Progenitor cell of endocrine pancreas (in vitro differentiated cells): ENCODE measurements at regions not wholly inside any gene's neighbourhood (a gene's known extent, or its start where the extent isn't known, plus 50 kb on each side); places are given as distances from the start of the nearest gene placed in this dataset.

Experiments
- DNase-seq: peaks from one replicate; pipeline ENCODE4 v3.0.0; 2021; ENCODE audit warnings: low spot score; ENCODE audit not compliant: unreplicated experiment
- H3K27ac Mint-ChIP-seq: 2 replicates; pipeline ENCODE4 v1.8.0; 2021; ENCODE audit warnings: mild to moderate bottlenecking, moderate library complexity, mixed read lengths
- H3K27me3 Mint-ChIP-seq: 2 replicates; pipeline ENCODE4 v1.8.0; 2021; ENCODE audit warnings: mixed read lengths
- H3K36me3 Mint-ChIP-seq: 2 replicates; pipeline ENCODE4 v1.8.0; 2022; ENCODE audit warnings: mixed read lengths; ENCODE audit not compliant: insufficient read depth
- H3K4me1 Mint-ChIP-seq: 2 replicates; pipeline ENCODE4 v1.8.0; 2021; ENCODE audit warnings: low read depth, mixed read lengths
- H3K4me3 Mint-ChIP-seq: 2 replicates; pipeline ENCODE4 v1.8.0; 2021; ENCODE audit warnings: low read depth, mild to moderate bottlenecking, moderate library complexity, mixed read lengths
- H3K9me3 Mint-ChIP-seq: 2 replicates; pipeline ENCODE4 v1.8.0; 2021; ENCODE audit warnings: low read depth, mixed read lengths
- CTCF ChIP-seq: fragments of 200-600 bp; sonication (generic); IDR thresholded peaks from one replicate; pipeline ENCODE4 v1.5.0; 2021; ENCODE audit warnings: antibody characterized with exemption, mild to moderate bottlenecking; ENCODE audit not compliant: unreplicated experiment

- H3K27me3 Mint-ChIP-seq, result peaks cover 3% of the 10 kb centered on the region
- no peak overlapping the region for H3K27ac Mint-ChIP-seq
- H3K9me3 Mint-ChIP-seq, result no peaks in the 10 kb centered on the region
- no peak for DNase-seq
- H3K4me3 Mint-ChIP-seq, result no peak overlapping the region
- no peaks in the 10 kb centered on the region for H3K36me3 Mint-ChIP-seq
- TF ChIP-seq CTCF, result no peak
- no peaks in the 10 kb centered on the region for H3K4me1 Mint-ChIP-seq
These were observed 102.6 kb upstream of the PPP2R5A start for GRCh38 chr1:212182579-212182978.

DNA sequence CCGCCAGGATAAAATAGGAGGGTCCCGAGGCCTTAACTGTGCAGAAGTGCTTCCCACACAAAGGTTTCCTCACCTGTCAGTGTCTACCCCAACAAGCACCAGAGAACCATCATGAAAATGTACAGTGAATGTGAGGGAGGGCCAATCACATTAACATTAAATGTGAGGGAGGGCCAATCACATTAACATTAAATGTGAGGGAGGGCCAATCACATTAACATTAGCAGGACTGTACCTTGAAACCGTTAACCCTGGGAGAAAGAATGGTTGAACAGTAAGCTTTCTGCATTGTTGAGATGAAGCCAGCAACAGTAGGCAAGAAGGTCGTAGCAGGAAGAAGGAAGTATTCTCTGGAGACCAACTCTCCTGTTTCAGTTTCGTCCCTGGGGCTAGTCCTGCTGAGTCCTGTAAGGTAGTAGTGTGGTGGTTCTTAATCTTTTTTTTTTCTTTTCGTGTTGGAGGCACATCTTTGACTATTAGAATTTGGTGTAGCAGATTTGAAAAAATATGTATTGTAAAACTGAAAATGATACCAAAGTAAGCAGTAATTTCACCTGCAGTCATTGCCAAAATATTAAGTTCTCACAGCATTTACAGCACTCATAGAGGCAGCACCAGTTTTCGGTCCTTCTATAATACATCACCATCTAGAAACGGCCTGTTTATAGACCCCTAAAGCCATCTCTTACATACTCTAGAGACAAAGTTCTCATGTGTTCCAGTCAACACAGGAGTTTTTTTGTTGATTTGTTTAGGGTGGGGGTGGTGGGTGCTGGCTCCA lies 98.6 kb upstream of the PPP2R5A start:
- Mint-ChIP-seq H3K4me1 (no peaks in the 10 kb centered on the region), H3K27me3 (no peaks in the 10 kb centered on the region), H3K36me3 (no peaks in the 10 kb centered on the region), H3K4me3 (no peak overlapping the region), H3K9me3 (no peaks in the 10 kb centered on the region), H3K27ac (no peak overlapping the region)
- DNase-seq, result no peak
- TF ChIP-seq CTCF, result no peak

DNA sequence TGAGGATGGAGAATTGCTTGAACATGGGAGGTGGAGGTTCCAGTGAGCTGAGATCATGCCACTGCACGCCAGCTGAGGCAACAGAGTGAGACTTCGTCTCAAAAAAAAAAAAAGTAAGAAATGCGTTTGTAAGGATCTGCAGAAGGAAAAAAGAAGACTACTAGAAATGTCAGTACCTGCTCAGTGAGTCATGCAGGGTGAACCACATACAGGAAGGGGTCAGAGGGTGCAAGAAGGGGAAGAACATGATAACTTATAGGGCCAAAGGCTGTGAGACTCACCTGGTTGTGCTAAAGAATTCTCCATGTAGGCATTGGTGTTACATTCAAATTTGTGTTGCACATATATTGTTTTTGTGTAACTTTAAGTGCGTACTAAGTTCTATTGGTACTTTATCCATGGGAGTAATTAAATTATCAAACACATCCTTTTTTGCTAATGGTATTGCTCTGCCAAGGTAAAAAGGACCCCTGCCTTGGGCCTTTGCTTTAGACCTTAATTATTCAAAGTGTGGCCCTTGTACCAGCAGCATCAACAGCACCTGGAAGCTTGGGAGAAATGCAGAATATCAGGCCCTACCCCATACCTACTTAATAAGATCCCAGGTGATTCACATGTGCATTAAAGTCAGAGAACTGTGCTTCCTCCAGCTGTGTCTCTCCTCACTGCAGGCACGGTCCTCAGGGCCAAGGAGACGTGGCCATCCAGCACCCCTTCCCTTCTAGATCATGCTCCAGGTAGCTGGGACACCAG lies 96.4 kb upstream of the PPP2R5A start:
- no peak for DNase-seq
- no peak for TF ChIP-seq CTCF
- no peaks in the 10 kb centered on the region for H3K27me3 Mint-ChIP-seq
- H3K9me3 Mint-ChIP-seq, result no peaks in the 10 kb centered on the region
- H3K27ac Mint-ChIP-seq, result no peak overlapping the region
- H3K4me1 Mint-ChIP-seq, result no peaks in the 10 kb centered on the region
- no peak overlapping the region for H3K4me3 Mint-ChIP-seq
- no peaks in the 10 kb centered on the region for H3K36me3 Mint-ChIP-seq

DNA sequence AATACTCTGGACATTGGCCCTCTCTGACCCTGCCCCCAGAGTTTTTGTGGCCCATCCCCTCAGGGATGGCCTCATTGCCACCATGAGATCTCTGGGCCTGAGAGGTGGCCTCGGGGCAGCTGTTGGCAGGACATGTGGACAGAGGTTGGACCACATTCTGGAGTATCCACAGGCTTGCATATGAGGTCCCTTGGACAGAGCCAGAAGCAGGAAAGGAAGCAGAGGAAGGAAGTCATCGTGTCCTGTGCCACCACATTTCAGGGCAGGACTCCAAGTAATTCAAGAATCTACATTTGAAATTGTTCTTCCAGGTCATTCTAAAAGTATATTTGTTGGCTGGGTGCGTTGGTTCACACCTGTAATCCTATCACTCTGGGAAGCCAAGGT lies 95.9 kb upstream of the PPP2R5A start:
- no peaks in the 10 kb centered on the region for H3K27me3 Mint-ChIP-seq
- no peaks in the 10 kb centered on the region for H3K36me3 Mint-ChIP-seq
- H3K4me1 Mint-ChIP-seq, result no peaks in the 10 kb centered on the region
- no peak overlapping the region for H3K27ac Mint-ChIP-seq
- DNase-seq, result no peak
- no peak for TF ChIP-seq CTCF
- H3K4me3 Mint-ChIP-seq, result no peak overlapping the region
- no peaks in the 10 kb centered on the region for H3K9me3 Mint-ChIP-seq

DNA sequence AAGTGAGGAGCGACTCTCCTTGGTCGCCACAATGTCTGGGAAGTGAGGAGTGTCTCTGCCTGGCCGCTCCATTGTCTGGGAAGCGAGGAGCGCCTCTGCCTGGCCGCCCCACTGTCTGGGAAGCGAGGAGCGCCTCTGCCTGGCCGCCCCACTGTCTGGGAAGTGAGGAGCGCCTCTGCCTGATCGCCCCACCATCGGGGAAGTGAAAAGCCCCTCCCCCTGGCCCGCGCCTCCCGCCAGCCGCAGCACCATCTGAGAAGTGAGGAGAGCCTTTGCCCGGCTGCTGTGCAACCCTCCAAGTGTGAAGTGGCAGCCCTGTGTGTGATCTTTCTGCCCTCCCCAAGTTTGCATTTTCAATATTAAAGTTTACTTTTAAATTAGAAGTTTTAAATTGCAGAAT lies 95.0 kb upstream of the PPP2R5A start:
- Mint-ChIP-seq H3K4me3 (no peak overlapping the region), H3K27me3 (no peaks in the 10 kb centered on the region), H3K27ac (no peak overlapping the region), H3K36me3 (no peaks in the 10 kb centered on the region), H3K4me1 (no peaks in the 10 kb centered on the region), H3K9me3 (peaks cover 5% of the 10 kb centered on the region)
- no peak for DNase-seq
- no peak for TF ChIP-seq CTCF
